ENCODE measurements at regions not wholly inside any gene's neighbourhood (a gene's known extent, or its start where the extent isn't known, plus 50 kb on each side); places are given as distances from the start of the nearest gene placed in this dataset.
A peak's percentile ranks its signal among the peaks of the same experiment; 100 is the strongest.

GRCh38 chr2:108182489-108182888 is 57.3 kb upstream of the SULT1C3 start:
- no peaks in the 10 kb centered on the region for H3K36me3 ChIP-seq
- no peaks in the 10 kb centered on the region for H3K27me3 ChIP-seq
- H3K27ac ChIP-seq = no peak overlapping the region
- H3K4me1 ChIP-seq = no peaks in the 10 kb centered on the region
- no peak overlapping the region for H3K4me3 ChIP-seq
- H3K9me3 ChIP-seq = no peaks in the 10 kb centered on the region
- ATAC-seq (no peak), DNase-seq (no peak)
- intact Hi-C loops (cut with DNase I) = loop anchor here in 3 of 10 donors (5.0 to 10.0 kb wide), 3 partner anchors 248 to 1545 kb away; no protein-coding TSS in a partner anchor
- TF ChIP-seq, protein P1, sequence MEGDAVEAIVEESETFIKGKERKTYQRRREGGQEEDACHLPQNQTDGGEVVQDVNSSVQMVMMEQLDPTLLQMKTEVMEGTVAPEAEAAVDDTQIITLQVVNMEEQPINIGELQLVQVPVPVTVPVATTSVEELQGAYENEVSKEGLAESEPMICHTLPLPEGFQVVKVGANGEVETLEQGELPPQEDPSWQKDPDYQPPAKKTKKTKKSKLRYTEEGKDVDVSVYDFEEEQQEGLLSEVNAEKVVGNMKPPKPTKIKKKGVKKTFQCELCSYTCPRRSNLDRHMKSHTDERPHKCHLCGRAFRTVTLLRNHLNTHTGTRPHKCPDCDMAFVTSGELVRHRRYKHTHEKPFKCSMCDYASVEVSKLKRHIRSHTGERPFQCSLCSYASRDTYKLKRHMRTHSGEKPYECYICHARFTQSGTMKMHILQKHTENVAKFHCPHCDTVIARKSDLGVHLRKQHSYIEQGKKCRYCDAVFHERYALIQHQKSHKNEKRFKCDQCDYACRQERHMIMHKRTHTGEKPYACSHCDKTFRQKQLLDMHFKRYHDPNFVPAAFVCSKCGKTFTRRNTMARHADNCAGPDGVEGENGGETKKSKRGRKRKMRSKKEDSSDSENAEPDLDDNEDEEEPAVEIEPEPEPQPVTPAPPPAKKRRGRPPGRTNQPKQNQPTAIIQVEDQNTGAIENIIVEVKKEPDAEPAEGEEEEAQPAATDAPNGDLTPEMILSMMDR (IDR thresholded peaks at IDR 0.05) = no peak
- no peak for TF ChIP-seq POLR2A (IDR thresholded peaks at IDR 0.05)
- WGBS, 4 donors = 39 to 52% (median 45%) methylated on average over 7 of the region's 7 CpGs

GRCh38 chr2:108184419-108184818 is 55.3 kb upstream of the SULT1C3 start:
- intact Hi-C loops (cut with DNase I) = loop anchor here in 3 of 10 donors (5.0 to 10.0 kb wide), 3 partner anchors 250 to 1547 kb away; no protein-coding TSS in a partner anchor
- no peak overlapping the region for H3K4me3 ChIP-seq
- no peaks in the 10 kb centered on the region for H3K4me1 ChIP-seq
- H3K9me3 ChIP-seq = no peaks in the 10 kb centered on the region
- DNase-seq = no peak
- H3K27ac ChIP-seq = no peak overlapping the region
- no peak for ATAC-seq
- WGBS, 4 donors = 28 to 37% (median 32%) methylated on average over 2 of the region's 2 CpGs
- H3K36me3 ChIP-seq = no peaks in the 10 kb centered on the region
- no peak for TF ChIP-seq POLR2A (IDR thresholded peaks at IDR 0.05)
- TF ChIP-seq, protein P1 (IDR thresholded peaks at IDR 0.05) = peak in 5 of 12 donors; percentile 8 to 35 (median 25)
- H3K27me3 ChIP-seq = no peaks in the 10 kb centered on the region

DNA sequence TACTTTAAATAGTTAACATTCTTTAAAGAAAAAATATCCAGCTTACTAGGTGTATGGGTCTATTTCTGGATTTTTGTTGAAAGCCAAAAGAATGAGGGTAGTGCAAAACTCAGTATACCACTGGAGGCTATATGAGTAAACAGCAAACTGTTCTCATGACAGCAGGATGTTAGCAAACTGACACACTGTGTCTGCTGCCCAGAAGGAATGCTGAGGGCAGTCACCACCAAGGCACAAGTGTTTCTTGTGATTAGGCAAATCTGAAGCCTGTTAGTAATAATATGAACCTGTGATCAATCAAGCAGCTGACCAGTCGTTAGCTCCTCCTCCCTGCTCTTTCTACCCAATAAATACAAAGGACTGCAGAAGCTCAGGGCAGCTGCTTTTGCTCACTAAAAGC is 50.5 kb upstream of the SULT1C3 start:
- intact Hi-C loops (cut with DNase I) = loop anchor here in 2 of 10 donors (10.0 kb wide), 2 partner anchors 255 to 1545 kb away; no protein-coding TSS in a partner anchor
- Histone ChIP-seq H3K4me1 (no peaks in the 10 kb centered on the region), H3K27me3 (no peaks in the 10 kb centered on the region), H3K9me3 (peaks cover 0 to 6% (median 0%) of the 10 kb centered on the region in 12 donors), H3K36me3 (no peaks in the 10 kb centered on the region), H3K27ac (no peak overlapping the region), H3K4me3 (no peak overlapping the region)
- no peak for TF ChIP-seq POLR2A (IDR thresholded peaks at IDR 0.05)
- TF ChIP-seq, protein P1 (IDR thresholded peaks at IDR 0.05) = no peak
- DNase-seq (no peak), ATAC-seq (no peak)
- WGBS, 4 donors = 33 to 60% (median 50%) methylated on average over 1 of the region's 1 CpG

All from heart left ventricle (tissue), 16 donors.